Ovary (tissue), 7 donors: ENCODE measurements at regions not wholly inside any gene's neighbourhood (a gene's known extent, or its start where the extent isn't known, plus 50 kb on each side); places are given as distances from the start of the nearest gene placed in this dataset.

Source experiments
- DNase-seq, 5 donors: peaks; one replicate each; pipeline ENCODE4 v3.0.0-alpha.2; 2019 to 2020
- H3K27ac ChIP-seq, 2 donors: fragments of 200-600 bp; one replicate each; pipeline versions ENCODE4 v1.5.1 to v1.8.0; 2019 to 2022
- H3K27me3 ChIP-seq: fragments of 200-600 bp; one replicate; pipeline ENCODE4 v1.8.0; 2022
- H3K36me3 ChIP-seq: fragments of 200-600 bp; sonication (generic); one replicate; pipeline ENCODE4 v1.5.1; 2019
- H3K4me1 ChIP-seq: one replicate; pipeline ENCODE4 v1.8.1; 2013; ENCODE audit warnings: mild to moderate bottlenecking, moderate library complexity; ENCODE audit not compliant: insufficient read depth
- H3K4me3 ChIP-seq: fragments of 200-600 bp; sonication (generic); one replicate; pipeline ENCODE4 v1.5.1; 2017
- H3K9me3 ChIP-seq, 2 donors: fragments of 200-600 bp in 1 of 2; sonication (generic) in 1 of 2; one replicate each; pipeline versions ENCODE4 v1.5.1 to v1.8.1; 2013 to 2019; ENCODE audit warnings: mild to moderate bottlenecking in 1 of 2, moderate library complexity in 1 of 2
- CTCF ChIP-seq, 3 donors: fragments of 450-650 bp in 2 of 3; fragments of 200-600 bp in 1 of 3; IDR thresholded peaks; one replicate each; pipeline versions ENCODE4 v1.5.1 to v1.8.0; 2016 to 2022; ENCODE audit warnings: antibody characterized with exemption in 3 of 3, mild to moderate bottlenecking in 1 of 3
- EP300 ChIP-seq: sonication (generic); formaldehyde crosslinking; IDR thresholded peaks from one replicate; pipeline ENCODE4 v1.6.1; 2017; ENCODE audit warnings: antibody characterized with exemption
- POLR2A ChIP-seq: fragments of 450-650 bp; IDR thresholded peaks from one replicate; pipeline ENCODE4 v1.6.1; 2017; ENCODE audit warnings: antibody characterized with exemption, mild to moderate bottlenecking, moderate library complexity
- WGBS, 3 donors: extraction: QIAGEN DNeasy Blood & Tissue Kit in 1 of 3; methylation state at CpG; one replicate each; pipeline versions ENCODE4 v1.1.5 to v1.1.7; 2013 to 2017; 5-methylcytosine and 5-hydroxymethylcytosine counted together
- intact Hi-C, 4 donors: fragments of 100-400 bp; cut with DNase I; formaldehyde crosslinking; loops; one replicate each; pipeline versions ENCODE4 v1.11.0 to v1.15.1; 2022 to 2023
- donor health status: DM: no; HTN: no; CAD: no; lungs with moderate emphysema.
- donor health status: DM: no; HTN: no; CAD: no.
- donor health status: Bipolar disorder and iron deficiency.
- donor health status: DM: no; HTN: no; CAD: no.
- donor health status: DM: yes; HTN: yes; CAD: no.

GRCh38 chr17:12566291-12566690 is 99.4 kb upstream of the MYOCD start:
- 65 to 76% (median 70%) methylated on average over 4 of the region's 4 CpGs for WGBS, 3 donors
- Histone ChIP-seq H3K4me1 (peaks cover 3% of the 10 kb centered on the region), H3K27ac (no peak overlapping the region), H3K4me3 (no peak overlapping the region), H3K36me3 (no peaks in the 10 kb centered on the region), H3K27me3 (no peaks in the 10 kb centered on the region), H3K9me3 (no peaks in the 10 kb centered on the region)
- no peak for DNase-seq
- intact Hi-C loops, result no loop called here
- TF ChIP-seq CTCF (IDR thresholded peaks at IDR 0.05), result no peak
- TF ChIP-seq POLR2A, result no peak
- TF ChIP-seq EP300, result no peak

- Histone ChIP-seq H3K36me3 (no peaks in the 10 kb centered on the region), H3K9me3 (no peaks in the 10 kb centered on the region), H3K4me3 (no peak overlapping the region), H3K27me3 (no peaks in the 10 kb centered on the region), H3K4me1 (peaks cover 3% of the 10 kb centered on the region), H3K27ac (no peak overlapping the region)
- TF ChIP-seq CTCF (IDR thresholded peaks at IDR 0.05), result no peak
- no peak for TF ChIP-seq EP300
- DNase-seq, result no peak
- intact Hi-C loops, result no loop called here
- 29 to 39% (median 36%) methylated on average over 10 of the region's 10 CpGs for WGBS, 3 donors
Observed at GRCh38 chr17:12567077-12568053, 98.3 kb upstream of the MYOCD start.

- H3K27me3 ChIP-seq, result no peaks in the 10 kb centered on the region
- no peaks in the 10 kb centered on the region for H3K36me3 ChIP-seq
- no peak for TF ChIP-seq POLR2A
- TF ChIP-seq EP300, result no peak
- TF ChIP-seq CTCF (IDR thresholded peaks at IDR 0.05), result no peak
- H3K27ac ChIP-seq, result no peak overlapping the region
- no peaks in the 10 kb centered on the region for H3K9me3 ChIP-seq
- no peak overlapping the region for H3K4me3 ChIP-seq
- intact Hi-C loops, result no loop called here
- H3K4me1 ChIP-seq, result peaks cover 3% of the 10 kb centered on the region
- WGBS, 3 donors, result 80 to 85% (median 85%) methylated on average over 14 of the region's 14 CpGs
- DNase-seq, result no peak
Observed at GRCh38 chr17:12568358-12569251, 97.1 kb upstream of the MYOCD start.

GRCh38 chr17:12571606-12572005 is 94.1 kb upstream of the MYOCD start:
- no peaks in the 10 kb centered on the region for H3K36me3 ChIP-seq
- no peaks in the 10 kb centered on the region for H3K27me3 ChIP-seq
- peaks cover 3% of the 10 kb centered on the region for H3K4me1 ChIP-seq
- no peak overlapping the region for H3K27ac ChIP-seq
- no peak overlapping the region for H3K4me3 ChIP-seq
- DNase-seq, result no peak
- TF ChIP-seq POLR2A (no peak), CTCF (IDR thresholded peaks at IDR 0.05) (no peak)
- intact Hi-C loops, result no loop called here
- WGBS, 3 donors, result 90 to 99% (median 92%) methylated on average over 3 of the region's 3 CpGs
- H3K9me3 ChIP-seq, result no peaks in the 10 kb centered on the region
